Globus pallidus (tissue), 1 donor: ENCODE measurements at regions not wholly inside any gene's neighbourhood (a gene's known extent, or its start where the extent isn't known, plus 50 kb on each side); places are given as distances from the start of the nearest gene placed in this dataset.
"Not testable (repeated sequence)": the region's sequence is repeated elsewhere in the genome, so short reads cannot be mapped to it uniquely, and the experiment has no call there.

Experiments
- DNase-seq: peaks from one replicate; pipeline ENCODE4 v3.0.0-alpha.2; 2015; ENCODE audit warnings: low spot score

DNA sequence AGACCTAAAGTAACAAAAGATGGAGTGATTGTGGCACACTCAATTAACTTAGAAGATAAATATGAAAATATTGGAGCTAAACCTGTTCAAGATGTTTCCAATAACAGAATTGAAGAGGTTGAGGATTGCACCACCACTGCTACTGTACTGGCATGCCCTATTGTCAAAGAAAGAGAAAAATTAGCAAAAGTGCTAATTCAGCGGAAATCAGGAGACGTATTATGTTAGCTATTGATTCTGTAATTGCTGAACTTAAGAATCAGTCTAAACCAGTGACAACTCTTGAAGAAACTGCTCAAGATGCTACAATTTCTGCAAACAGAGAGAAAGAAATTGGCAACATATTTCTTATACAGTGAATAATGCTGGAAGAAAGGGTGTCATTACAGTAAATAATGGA is 754.4 kb downstream of the CDH18 start:
- DNase-seq: no peak

DNA sequence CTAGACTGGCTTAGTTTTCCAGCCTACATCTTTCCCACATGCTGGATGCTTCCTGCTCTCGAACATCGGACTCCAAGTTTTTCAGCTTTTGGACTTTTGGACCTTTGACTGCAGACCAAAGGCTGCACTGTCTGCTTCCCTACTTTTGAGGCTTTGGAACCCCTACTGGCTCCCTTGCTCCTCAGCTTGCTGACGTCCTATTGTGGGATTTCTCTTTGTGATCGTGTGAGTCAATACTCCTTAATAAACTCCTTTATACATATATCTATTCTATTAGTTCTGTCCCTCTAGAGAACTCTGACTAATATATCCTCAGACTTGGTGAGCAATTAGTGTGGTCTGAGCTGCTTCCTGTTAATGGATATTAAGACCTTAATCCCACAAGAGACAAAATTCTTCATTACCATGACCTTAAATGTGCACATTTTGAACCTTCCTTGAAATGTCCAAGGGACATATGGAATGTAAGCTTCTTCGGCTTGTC is 752.9 kb downstream of the CDH18 start:
- DNase-seq: no peak

- no peak for DNase-seq
These were observed 747.8 kb downstream of the CDH18 start for GRCh38 chr5:19240170-19240569.

DNA sequence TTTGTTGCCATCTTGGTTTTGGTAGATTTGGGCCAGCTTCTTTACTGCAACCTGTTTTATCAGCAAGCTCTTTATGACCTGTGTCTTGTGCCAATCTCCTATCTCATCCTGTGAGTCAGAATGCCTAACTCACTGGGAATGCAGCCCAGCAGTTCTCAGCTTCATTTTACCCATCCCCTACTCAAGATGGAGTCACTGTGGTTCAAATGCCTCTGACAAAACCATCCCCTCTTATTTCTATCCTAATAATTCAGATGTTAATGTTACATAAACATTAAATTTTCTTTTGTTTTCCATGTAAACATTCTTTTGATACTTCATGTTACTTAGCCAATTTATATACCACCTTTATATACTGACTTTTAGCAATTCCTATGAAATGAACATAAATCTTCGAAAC is 746.3 kb downstream of the CDH18 start:
- DNase-seq: no peak

GRCh38 chr5:19246191-19246590 is 741.8 kb downstream of the CDH18 start:
- DNase-seq: not testable (repeated sequence)

DNA sequence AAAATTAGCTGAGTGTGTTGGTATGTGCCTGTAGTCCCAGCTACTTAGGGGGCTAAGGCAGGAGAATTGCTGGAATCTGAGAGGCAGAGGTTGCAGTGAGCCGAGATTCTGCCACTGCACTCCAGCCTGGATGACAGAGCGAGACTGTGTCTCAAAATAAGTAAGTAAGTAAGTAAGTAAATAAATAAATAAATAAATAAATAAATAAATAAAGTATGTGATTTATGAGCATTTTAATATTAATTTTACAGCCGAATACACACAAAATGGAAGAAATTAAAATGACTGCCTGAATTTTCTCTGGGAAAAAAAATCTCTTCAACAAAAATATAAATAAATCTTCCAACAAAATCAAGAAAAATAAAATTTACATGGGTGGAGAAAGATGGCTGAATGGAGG is 740.7 kb downstream of the CDH18 start:
- no peak for DNase-seq

DNA sequence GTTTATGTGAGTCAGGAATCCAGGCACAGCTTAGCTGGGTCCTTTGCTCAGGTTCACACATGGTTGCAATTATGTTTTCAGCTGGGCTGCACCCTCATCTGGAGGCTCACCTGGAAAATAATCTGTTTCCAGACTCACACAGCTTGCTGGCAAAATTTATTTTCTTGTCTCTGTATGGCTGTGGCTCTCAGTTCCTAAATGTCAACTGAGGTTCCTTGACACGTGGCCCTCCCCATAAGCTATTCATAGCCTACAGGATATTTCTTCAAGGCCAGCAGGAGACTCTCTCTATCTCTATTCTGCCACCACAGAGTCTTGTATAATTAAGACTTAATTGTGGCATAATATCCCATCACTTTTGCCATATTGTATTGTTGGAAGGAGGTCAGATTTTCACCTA is 732.0 kb downstream of the CDH18 start:
- DNase-seq: no peak

DNA sequence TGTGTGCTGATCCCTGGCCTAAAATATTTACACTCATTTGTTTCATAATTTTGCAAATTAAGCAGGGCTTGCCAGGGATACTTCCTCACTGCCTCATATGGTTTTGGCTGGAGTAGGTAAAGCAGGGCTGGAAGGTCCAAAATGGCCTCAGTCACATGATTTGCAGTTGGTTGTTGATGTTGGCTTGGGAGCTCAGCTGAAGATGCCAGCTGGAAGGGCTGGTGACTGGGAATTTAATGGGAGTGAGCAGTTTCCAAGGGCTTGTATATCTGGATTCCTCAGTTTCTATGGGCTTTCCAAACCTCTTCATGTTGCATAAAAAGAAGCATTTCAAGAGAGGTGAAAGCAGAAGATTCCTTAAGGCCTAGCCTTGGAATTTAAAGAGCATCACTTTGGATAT is 729.3 kb downstream of the CDH18 start:
- DNase-seq: no peak

DNA sequence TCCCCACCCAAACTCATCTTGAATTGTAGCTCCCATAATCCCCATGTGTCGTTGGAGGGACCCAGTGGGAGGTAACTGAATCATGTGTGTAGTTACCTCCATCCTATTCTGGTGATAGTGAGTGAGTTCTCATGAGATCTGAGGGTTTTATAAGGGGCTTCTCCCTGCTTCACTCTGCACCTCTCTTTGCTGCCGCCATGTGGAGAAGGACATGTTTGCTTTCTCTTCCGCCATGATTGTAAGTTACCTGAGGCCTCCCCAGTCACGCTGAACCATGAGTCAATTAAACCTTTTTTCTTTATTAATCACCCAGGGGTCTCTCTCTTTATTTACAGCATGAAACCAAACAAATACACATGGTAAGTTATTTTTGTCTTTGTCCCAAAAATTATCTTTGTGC is 726.1 kb downstream of the CDH18 start:
- DNase-seq: no peak

DNA sequence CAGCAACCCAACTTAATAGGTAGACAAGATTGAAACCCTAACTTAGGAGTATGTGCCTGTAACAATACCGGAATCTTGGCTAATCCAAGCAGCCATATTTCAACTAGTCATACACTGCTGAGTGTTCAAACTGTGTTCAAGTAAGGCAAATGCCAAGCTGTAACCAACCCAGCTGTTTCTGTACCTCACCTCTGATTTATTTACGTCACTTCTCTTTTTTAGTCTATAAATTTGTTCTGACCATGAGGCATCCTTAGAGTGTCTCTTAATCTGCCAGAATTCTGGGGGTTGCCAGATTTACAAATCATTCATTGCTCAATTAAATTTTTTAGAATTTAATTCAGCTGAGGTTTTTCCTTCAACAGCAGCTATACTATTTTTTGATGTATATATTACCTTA is 723.2 kb downstream of the CDH18 start:
- DNase-seq: no peak

- DNase-seq: no peak
These were observed 721.2 kb downstream of the CDH18 start for GRCh38 chr5:19266791-19267190.

GRCh38 chr5:19270153-19270552 is 717.8 kb downstream of the CDH18 start:
- no peak for DNase-seq

DNA sequence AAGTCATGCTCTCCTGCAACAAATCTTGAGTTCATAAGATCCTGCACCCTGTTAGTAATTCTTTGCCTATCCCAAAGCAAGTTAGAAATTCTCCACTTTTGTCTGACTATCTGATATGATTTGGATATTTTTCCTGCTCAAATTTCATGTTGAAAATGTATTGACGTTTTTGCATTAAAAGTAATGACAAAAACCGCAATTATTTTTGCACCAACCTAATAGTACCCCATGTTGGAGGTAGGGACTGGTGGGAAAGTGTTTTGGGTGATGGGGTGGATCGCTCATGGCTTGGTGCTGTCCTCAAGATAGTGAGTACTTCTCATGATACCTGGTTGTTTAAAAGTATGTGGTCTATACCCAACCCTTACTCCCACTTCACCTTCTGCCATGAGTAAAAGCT is 713.4 kb downstream of the CDH18 start:
- no peak for DNase-seq

DNA sequence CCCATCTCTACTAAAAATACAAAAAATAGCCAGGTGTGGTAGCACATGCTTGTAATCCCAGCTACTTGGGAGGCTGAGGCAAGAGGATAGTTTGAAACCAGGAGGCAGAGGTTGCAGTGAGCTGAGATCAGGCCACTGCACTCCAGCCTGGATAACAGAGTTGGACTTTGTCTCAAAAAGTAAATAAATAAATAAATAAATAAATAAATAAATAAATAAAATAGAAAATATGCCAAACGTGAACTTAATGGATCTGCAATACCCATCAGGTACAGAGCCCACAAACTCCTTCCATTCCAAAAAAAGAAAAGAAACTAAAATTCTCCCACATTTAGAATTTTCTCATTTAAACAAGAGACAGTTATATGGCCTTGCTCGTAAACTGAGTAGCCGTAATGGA is 702.7 kb downstream of the CDH18 start:
- DNase-seq: no peak

GRCh38 chr5:19287548-19288277 is 700.3 kb downstream of the CDH18 start:
- not testable (repeated sequence) for DNase-seq

- DNase-seq: not testable (repeated sequence)
These were observed 699.7 kb downstream of the CDH18 start for GRCh38 chr5:19288311-19288710.

GRCh38 chr5:19297934-19298333 is 690.1 kb downstream of the CDH18 start:
- no peak for DNase-seq

DNA sequence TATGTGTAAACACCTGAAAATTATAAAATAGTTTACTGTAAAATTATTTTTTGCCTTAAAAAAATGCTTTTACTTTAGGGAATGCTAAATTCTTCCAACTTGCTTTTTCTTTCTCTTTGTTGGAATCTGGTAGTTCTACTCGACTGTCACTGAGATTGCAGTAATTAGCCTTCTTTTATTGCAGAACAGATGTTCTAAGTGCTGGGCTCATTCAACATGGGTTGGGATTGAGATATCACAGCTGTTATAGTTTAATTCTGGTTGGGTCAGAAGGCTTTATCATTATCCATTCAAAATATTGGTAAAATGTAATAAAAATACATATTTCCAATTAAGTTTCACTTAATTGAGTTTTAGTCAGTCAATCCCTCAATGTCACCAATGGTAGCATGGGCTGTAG is 686.7 kb downstream of the CDH18 start:
- DNase-seq: no peak

GRCh38 chr5:19314840-19315239 is 673.2 kb downstream of the CDH18 start:
- DNase-seq: no peak

DNA sequence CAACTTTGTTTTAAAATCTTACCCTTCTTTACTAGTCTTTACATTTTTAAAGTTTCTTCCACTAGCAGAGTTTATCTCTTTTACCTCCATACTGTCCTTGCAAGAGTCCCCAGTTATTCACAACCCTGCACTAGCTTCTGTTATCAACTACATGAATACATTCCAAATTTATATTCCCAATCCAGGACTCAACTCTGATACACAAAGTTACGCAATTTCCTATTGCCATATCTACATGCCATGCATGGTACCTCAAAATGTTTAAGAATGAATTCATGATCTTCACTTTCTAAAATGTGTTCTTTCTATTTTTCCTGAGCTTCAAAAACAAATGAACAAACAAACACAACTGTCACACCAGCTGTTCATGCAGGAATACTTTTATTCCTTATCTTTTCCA is 668.7 kb downstream of the CDH18 start:
- no peak for DNase-seq

DNA sequence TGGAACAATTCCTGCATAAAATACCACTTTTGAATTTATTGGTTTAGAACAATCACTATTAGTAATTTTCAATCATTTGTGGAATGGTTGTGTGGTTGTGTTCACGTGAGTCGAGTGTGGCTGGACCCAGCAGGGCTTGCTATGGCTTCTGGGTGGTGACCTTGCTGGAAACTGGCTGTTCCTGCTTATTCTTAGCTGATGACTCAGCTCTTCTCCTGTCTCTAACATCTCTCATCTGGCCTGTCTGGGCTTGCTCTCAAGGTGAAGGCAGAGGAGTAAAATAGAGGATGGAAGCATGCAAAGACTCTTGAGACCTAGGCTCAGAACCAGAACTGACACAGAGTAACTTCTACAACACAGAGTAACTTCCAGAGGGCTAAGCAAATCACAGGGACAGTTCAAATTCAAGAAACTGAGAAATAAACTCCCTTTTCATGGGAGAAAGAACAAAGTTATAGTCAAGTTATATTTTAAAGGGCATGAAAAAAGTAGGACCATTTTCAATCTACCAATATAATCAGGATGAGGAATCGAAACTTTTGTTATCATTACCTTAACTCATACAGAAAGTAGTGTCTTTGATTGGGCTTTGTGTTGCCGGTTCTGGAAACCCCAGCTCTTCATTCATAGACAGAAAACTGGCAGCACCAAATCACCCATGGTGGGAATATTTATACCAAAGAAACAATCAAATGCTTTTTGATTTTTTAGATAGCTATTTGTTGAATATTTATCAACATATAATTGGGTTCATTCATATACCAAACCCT is 665.1 kb downstream of the CDH18 start:
- no peak for DNase-seq

GRCh38 chr5:19334278-19334677 is 653.7 kb downstream of the CDH18 start:
- no peak for DNase-seq

DNA sequence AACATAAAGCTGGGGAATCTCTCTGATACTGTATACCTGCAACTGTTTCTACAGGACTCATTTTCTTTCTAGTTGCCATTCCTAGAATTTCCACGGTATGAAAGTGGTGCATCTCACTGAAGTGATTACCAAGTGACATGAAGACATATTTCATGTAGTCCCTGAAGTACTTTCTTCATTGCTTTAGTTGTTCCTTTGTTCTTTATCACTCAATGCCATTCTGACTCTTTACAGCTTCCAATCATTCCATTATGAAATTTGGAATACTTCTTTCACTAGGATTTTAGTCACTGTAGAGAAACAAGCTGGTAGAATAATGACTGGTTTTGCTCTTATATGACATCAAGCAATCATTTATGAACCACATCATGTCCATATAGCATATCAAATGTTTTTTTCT is 645.1 kb downstream of the CDH18 start:
- DNase-seq: no peak

DNA sequence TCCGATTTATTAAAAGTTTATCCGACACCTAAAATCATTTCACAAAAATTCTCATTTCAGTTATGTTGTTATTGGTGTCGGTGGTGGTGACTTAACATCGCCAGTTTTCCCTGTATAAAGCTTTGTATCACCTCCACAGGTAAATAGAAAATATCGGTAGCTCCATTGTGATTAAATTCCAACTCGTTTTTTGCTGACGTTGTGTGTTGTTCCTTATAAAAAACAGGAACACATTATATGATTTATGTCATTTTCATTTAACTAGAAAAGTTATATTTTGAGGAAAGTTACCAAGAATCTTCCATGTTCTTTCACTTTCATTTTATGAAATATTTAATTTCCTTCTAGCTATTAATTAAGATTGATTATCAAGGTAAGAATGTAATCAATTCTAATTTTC is 635.9 kb downstream of the CDH18 start:
- no peak for DNase-seq
